Mesenchymal stem cell (in vitro differentiated cells and primary cell): ENCODE measurements at regions not wholly inside any gene's neighbourhood (a gene's known extent, or its start where the extent isn't known, plus 50 kb on each side); places are given as distances from the start of the nearest gene placed in this dataset.

Experiments used
- DNase-seq: peaks from one replicate; pipeline ENCODE4 v3.0.0-alpha.2; 2013
- H2AFZ ChIP-seq: one replicate; pipeline ENCODE4 v1.6.1; 2013; ENCODE audit warnings: low read depth, mild to moderate bottlenecking, control low read depth, inconsistent platforms, low read length, moderate library complexity
- H2AK5ac ChIP-seq: 2 replicates; pipeline ENCODE4 v1.6.1; 2013; ENCODE audit warnings: low read length, moderate library complexity, mild to moderate bottlenecking, inconsistent platforms; ENCODE audit not compliant: severe bottlenecking
- H2BK120ac ChIP-seq: one replicate; pipeline ENCODE4 v1.6.1; 2013; ENCODE audit warnings: low read depth, mild to moderate bottlenecking, inconsistent platforms, low read length, moderate library complexity
- H2BK12ac ChIP-seq, 2 experiments: one replicate each; pipeline ENCODE4 v1.6.1; 2013; ENCODE audit warnings: inconsistent platforms in 2 of 2, low read length in 2 of 2, mild to moderate bottlenecking in 2 of 2, moderate library complexity in 2 of 2, control low read depth in 1 of 2
- H2BK15ac ChIP-seq: one replicate; pipeline ENCODE4 v1.6.1; 2013; ENCODE audit warnings: mild to moderate bottlenecking, low read depth, inconsistent platforms; ENCODE audit not compliant: poor library complexity, severe bottlenecking
- H2BK5ac ChIP-seq: 2 replicates; pipeline ENCODE4 v1.6.1; 2013; ENCODE audit warnings: low read depth, mild to moderate bottlenecking, low read length, control low read depth, inconsistent platforms; ENCODE audit not compliant: poor library complexity, severe bottlenecking
- H3K14ac ChIP-seq, 2 experiments: one replicate each; pipeline ENCODE4 v1.6.1; 2013; ENCODE audit warnings: inconsistent platforms in 2 of 2, low read length in 2 of 2, control low read depth in 1 of 2, mild to moderate bottlenecking in 1 of 2, moderate library complexity in 1 of 2
- H3K18ac ChIP-seq, 2 experiments: one replicate each; pipeline ENCODE4 v1.6.1; 2013; ENCODE audit warnings: inconsistent platforms in 2 of 2, low read length in 2 of 2, control low read depth in 1 of 2, low read depth in 1 of 2, mild to moderate bottlenecking in 1 of 2
- H3K23ac ChIP-seq, 2 experiments: one replicate each; pipeline ENCODE4 v1.6.1; 2013; ENCODE audit warnings: inconsistent platforms in 2 of 2, low read length in 2 of 2, mild to moderate bottlenecking in 2 of 2, moderate library complexity in 2 of 2, control low read depth in 1 of 2
- H3K27ac ChIP-seq: 2 replicates; pipeline ENCODE4 v1.5.1; 2013; ENCODE audit warnings: mild to moderate bottlenecking, moderate library complexity, low read length, control low read depth, inconsistent platforms; ENCODE audit not compliant: poor library complexity, severe bottlenecking
- H3K27me3 ChIP-seq, 2 experiments: 2 replicates each; pipeline versions ENCODE4 v1.6.1 to v1.7.0; 2013; ENCODE audit warnings: low read length in 2 of 2, mild to moderate bottlenecking in 2 of 2, moderate library complexity in 2 of 2, control low read depth in 1 of 2, inconsistent platforms in 1 of 2; ENCODE audit not compliant: control insufficient read depth in 1 of 2, insufficient read depth in 1 of 2
- H3K36me3 ChIP-seq, 2 experiments: 2 replicates each; pipeline versions ENCODE4 v1.6.1 to v1.7.0; 2013; ENCODE audit warnings: low read length in 2 of 2, control low read depth in 1 of 2, inconsistent platforms in 1 of 2, low read depth in 1 of 2, mild to moderate bottlenecking in 1 of 2; ENCODE audit not compliant: insufficient read depth in 2 of 2, control insufficient read depth in 1 of 2
- H3K4ac ChIP-seq, 2 experiments: one replicate each; pipeline ENCODE4 v1.6.1; 2013; ENCODE audit warnings: inconsistent platforms in 2 of 2, low read length in 2 of 2, mild to moderate bottlenecking in 2 of 2, moderate library complexity in 2 of 2, control low read depth in 1 of 2, low read depth in 1 of 2
- H3K4me1 ChIP-seq: 2 replicates; pipeline ENCODE4 v1.6.1; 2013; ENCODE audit warnings: low read depth, low read length, control low read depth; ENCODE audit not compliant: control insufficient read depth, insufficient read depth
- H3K4me2 ChIP-seq: 2 replicates; pipeline ENCODE4 v1.6.1; 2013; ENCODE audit warnings: low read length, mild to moderate bottlenecking, inconsistent platforms; ENCODE audit not compliant: poor library complexity, severe bottlenecking
- H3K4me3 ChIP-seq, 2 experiments: 2 replicates each; pipeline versions ENCODE4 v1.5.1 to v1.7.0; 2013; ENCODE audit warnings: low read length in 2 of 2, mild to moderate bottlenecking in 2 of 2, control low read depth in 1 of 2, low read depth in 1 of 2; ENCODE audit not compliant: insufficient read depth in 1 of 2
- H3K79me1 ChIP-seq: replicated peaks from 2 replicates; pipeline ENCODE4 v1.6.1; 2013; ENCODE audit warnings: mild to moderate bottlenecking, control low read depth, low read length, inconsistent platforms; ENCODE audit not compliant: poor library complexity, severe bottlenecking
- H3K9ac ChIP-seq: 2 replicates; pipeline ENCODE4 v1.7.0; 2013; ENCODE audit warnings: mild to moderate bottlenecking, low read length, moderate library complexity
- H3K9me3 ChIP-seq: 2 replicates; pipeline ENCODE4 v1.7.0; 2013; ENCODE audit warnings: mild to moderate bottlenecking, low read length; ENCODE audit not compliant: control insufficient read depth
- H4K8ac ChIP-seq: one replicate; pipeline ENCODE4 v1.6.1; 2013; ENCODE audit warnings: inconsistent platforms, mild to moderate bottlenecking, low read length, moderate library complexity
- H4K91ac ChIP-seq: one replicate; pipeline ENCODE4 v1.6.1; 2013; ENCODE audit warnings: mild to moderate bottlenecking, low read length, inconsistent platforms
- WGBS: methylation state at CpG from one replicate; pipeline ENCODE4 v1.1.7; 2013; ENCODE audit warnings: mixed read lengths; 5-methylcytosine and 5-hydroxymethylcytosine counted together

- Histone ChIP-seq H3K27ac (no peak overlapping the region), H2BK15ac (peak overlapping the region; percentile 8), H3K14ac (no peak overlapping the region), H3K23ac (no peak overlapping the region), H3K4ac (peak overlapping the region in 1 of 2 experiments; percentile 63), H2BK12ac (peak overlapping the region in 1 of 2 experiments; percentile 63), H2BK120ac (peak overlapping the region; percentile 19), H3K9me3 (no peaks in the 10 kb centered on the region), H3K36me3 (no peaks in the 10 kb centered on the region), H3K4me1 (no peaks in the 10 kb centered on the region), H2AK5ac (no peak overlapping the region), H2AFZ (peak overlapping the region; percentile 39), H3K18ac (peak overlapping the region; percentile 41 to 74), H2BK5ac (no peak overlapping the region), H3K9ac (no peak overlapping the region), H3K79me1 (no peaks in the 10 kb centered on the region), H3K27me3 (peaks cover 0 to 5% of the 10 kb centered on the region in 2 experiments), H3K4me3 (no peak overlapping the region), H3K4me2 (no peak overlapping the region), H4K91ac (peak overlapping the region; percentile 16), H4K8ac (peak overlapping the region; percentile 77)
- 49% methylated on average over 10 of the region's 10 CpGs for WGBS
- DNase-seq, result peak; percentile 30
Measured at GRCh38 chr2:128442891-128443302, 124.2 kb upstream of the HS6ST1 start.

GRCh38 chr2:128444121-128444771, 125.6 kb upstream of the HS6ST1 start:
- no peak overlapping the region for H3K9ac ChIP-seq
- peaks cover 0 to 5% of the 10 kb centered on the region in 2 experiments for H3K27me3 ChIP-seq
- no peaks in the 10 kb centered on the region for H3K36me3 ChIP-seq
- no peaks in the 10 kb centered on the region for H3K9me3 ChIP-seq
- no peak overlapping the region for H2AFZ ChIP-seq
- no peak overlapping the region for H3K27ac ChIP-seq
- no peak overlapping the region for H2BK5ac ChIP-seq
- H2BK120ac ChIP-seq, result no peak overlapping the region
- no peak overlapping the region for H2BK15ac ChIP-seq
- peak overlapping the region in 1 of 2 experiments; percentile 23 for H3K14ac ChIP-seq
- no peak overlapping the region for H4K91ac ChIP-seq
- no peak overlapping the region for H3K4me3 ChIP-seq
- 91% methylated on average over 7 of the region's 7 CpGs for WGBS
- H4K8ac ChIP-seq, result no peak overlapping the region
- H3K18ac ChIP-seq, result peak overlapping the region in 1 of 2 experiments; percentile 35
- peak overlapping the region in 1 of 2 experiments; percentile 64 for H2BK12ac ChIP-seq
- H3K4ac ChIP-seq, result no peak overlapping the region
- H3K79me1 ChIP-seq, result no peaks in the 10 kb centered on the region
- no peak overlapping the region for H3K4me2 ChIP-seq
- no peak for DNase-seq
- no peaks in the 10 kb centered on the region for H3K4me1 ChIP-seq
- no peak overlapping the region for H3K23ac ChIP-seq
- H2AK5ac ChIP-seq, result no peak overlapping the region

- H2BK5ac ChIP-seq, result no peak overlapping the region
- H3K9ac ChIP-seq, result no peak overlapping the region
- H2BK15ac ChIP-seq, result no peak overlapping the region
- no peak overlapping the region for H3K27ac ChIP-seq
- peaks cover 0 to 5% of the 10 kb centered on the region in 2 experiments for H3K27me3 ChIP-seq
- H3K36me3 ChIP-seq, result no peaks in the 10 kb centered on the region
- DNase-seq, result no peak
- H4K8ac ChIP-seq, result no peak overlapping the region
- no peak overlapping the region for H3K4me2 ChIP-seq
- H3K9me3 ChIP-seq, result no peaks in the 10 kb centered on the region
- H2BK12ac ChIP-seq, result no peak overlapping the region
- WGBS, result 83% methylated on average over 9 of the region's 10 CpGs
- no peaks in the 10 kb centered on the region for H3K79me1 ChIP-seq
- no peak overlapping the region for H3K4me3 ChIP-seq
- no peak overlapping the region for H2AK5ac ChIP-seq
- no peak overlapping the region for H2AFZ ChIP-seq
- no peaks in the 10 kb centered on the region for H3K4me1 ChIP-seq
- H2BK120ac ChIP-seq, result no peak overlapping the region
- H4K91ac ChIP-seq, result no peak overlapping the region
- no peak overlapping the region for H3K23ac ChIP-seq
- H3K14ac ChIP-seq, result no peak overlapping the region
- H3K4ac ChIP-seq, result no peak overlapping the region
- no peak overlapping the region for H3K18ac ChIP-seq
Measured at GRCh38 chr2:128444816-128445522, 126.3 kb upstream of the HS6ST1 start.

- Histone ChIP-seq H2AK5ac (no peak overlapping the region), H3K27ac (no peak overlapping the region), H3K9me3 (no peaks in the 10 kb centered on the region), H3K4me3 (no peak overlapping the region), H4K91ac (no peak overlapping the region), H3K14ac (no peak overlapping the region), H2BK15ac (no peak overlapping the region), H3K4me1 (no peaks in the 10 kb centered on the region), H3K36me3 (no peaks in the 10 kb centered on the region), H2BK12ac (no peak overlapping the region), H2AFZ (no peak overlapping the region), H3K79me1 (no peaks in the 10 kb centered on the region), H2BK5ac (no peak overlapping the region), H3K23ac (no peak overlapping the region), H3K18ac (no peak overlapping the region), H3K4ac (no peak overlapping the region), H3K27me3 (peaks cover 0 to 5% of the 10 kb centered on the region in 2 experiments), H4K8ac (no peak overlapping the region), H3K4me2 (no peak overlapping the region), H3K9ac (no peak overlapping the region), H2BK120ac (no peak overlapping the region)
- no peak for DNase-seq
- 100% methylated on average over 4 of the region's 4 CpGs for WGBS
Measured at GRCh38 chr2:128445523-128445900, 126.8 kb upstream of the HS6ST1 start.
